Activated gamma-delta T cell (primary cell): ENCODE measurements at regions not wholly inside any gene's neighbourhood (a gene's known extent, or its start where the extent isn't known, plus 50 kb on each side); places are given as distances from the start of the nearest gene placed in this dataset.

Experiments
- DNase-seq: peaks from one replicate; lab custom pipeline; 2025; lab: John Stamatoyannopoulos, UW

DNA sequence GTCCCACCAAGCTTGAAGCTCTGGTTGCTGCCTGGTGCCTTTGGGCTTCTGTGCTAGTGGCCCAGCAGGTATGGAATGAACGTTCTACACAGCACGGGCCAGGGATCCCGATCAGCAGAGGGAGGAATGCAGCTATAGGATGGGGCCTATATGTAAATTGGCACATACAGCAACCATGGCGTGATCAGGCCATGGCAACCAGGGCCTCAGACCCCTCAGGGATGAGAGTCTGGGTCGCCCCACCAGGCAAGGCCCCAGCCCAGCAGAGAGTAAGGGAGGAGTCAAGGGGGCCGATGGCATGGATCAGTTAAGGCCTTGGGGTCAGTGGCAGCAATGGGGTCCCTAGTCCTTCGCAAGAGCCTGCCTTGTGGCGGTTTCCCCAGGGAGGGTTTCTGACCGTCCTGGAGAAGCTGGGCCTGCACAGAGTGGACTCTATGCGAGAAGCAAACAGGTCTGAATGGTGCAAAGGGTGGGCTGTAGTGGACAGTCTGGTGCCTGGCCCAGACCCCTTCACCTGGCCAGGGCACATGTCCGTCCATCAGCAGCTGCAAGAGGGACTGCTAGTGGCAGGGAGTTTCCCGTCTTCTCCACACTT is 98.2 kb upstream of the SLC22A11 start:
- no peak for DNase-seq

GRCh38 chr11:64458997-64459396 is 96.7 kb upstream of the SLC22A11 start:
- no peak for DNase-seq

DNA sequence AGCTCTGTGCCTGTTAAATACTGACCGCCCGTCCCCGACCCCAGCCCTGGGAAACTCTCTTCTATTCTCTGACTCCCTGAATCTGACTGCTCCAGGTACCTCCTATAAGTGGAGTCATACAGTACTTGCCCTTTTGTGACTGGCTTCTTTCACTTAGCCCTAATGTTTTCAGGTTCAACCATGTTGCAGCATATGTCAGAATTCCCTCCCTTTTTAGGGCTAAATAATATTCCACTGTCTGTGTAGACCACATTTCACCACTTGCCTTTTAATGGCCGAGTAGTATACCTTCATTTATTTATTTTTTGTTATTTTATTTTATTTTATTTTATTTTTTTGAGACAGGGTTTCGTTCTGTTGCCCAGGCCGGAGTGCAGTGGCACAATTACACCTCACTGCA is 96.1 kb upstream of the SLC22A11 start:
- DNase-seq, result no peak

GRCh38 chr11:64461081-64461480 is 94.7 kb upstream of the SLC22A11 start:
- DNase-seq, result no peak

DNA sequence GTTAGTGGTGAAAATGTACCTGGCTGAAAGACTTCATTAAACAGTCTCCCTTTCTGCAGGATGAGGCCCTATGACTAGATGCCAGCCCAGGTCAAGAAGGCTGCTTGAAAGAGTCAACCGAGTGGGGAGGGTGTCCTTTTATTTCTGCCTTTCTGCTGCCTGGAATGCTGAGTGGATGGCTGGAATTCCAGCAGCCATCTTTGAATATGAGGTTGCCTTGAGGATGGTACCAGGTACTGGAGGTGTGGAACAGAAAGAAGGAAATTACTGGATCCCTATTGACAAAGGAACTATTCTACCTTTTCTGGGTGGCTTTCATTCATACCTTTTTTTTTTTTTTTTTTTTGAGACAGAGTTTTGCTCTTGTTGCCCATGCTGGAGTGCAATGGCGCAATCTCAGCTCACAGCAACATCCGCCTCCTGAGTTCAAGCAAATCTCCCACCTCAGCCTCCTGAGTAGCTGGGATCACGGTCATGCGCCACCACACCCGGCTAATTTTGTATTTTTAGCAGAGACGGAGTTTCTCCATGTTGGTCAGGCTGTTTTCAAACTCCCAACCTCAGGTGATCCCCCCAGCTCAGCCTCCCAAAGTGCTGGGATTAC is 89.5 kb upstream of the SLC22A11 start:
- DNase-seq, result no peak

DNA sequence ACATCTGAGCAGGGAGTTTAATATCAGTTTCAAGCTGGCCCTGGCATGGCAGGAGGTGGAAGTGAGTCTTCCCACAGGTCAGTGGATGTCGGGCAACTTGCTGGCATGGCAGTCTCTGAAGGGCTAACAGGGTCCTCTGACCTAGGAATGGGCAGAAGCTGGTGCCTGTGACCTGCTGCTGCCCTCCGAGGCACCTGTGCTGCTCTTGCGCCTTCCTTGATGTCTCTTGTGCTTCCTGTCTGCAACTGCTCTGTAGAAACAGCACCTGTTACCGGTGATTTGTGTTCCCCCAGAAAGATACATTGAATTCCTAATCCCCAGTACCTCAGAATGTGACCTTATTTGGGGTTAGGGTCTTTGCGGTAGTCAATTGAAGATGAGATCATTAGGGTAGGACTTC is 86.5 kb upstream of the SLC22A11 start:
- no peak for DNase-seq

GRCh38 chr11:64472593-64473455 is 82.9 kb upstream of the SLC22A11 start:
- DNase-seq, result no peak

GRCh38 chr11:64474680-64475079 is 81.1 kb upstream of the SLC22A11 start:
- DNase-seq, result no peak

DNA sequence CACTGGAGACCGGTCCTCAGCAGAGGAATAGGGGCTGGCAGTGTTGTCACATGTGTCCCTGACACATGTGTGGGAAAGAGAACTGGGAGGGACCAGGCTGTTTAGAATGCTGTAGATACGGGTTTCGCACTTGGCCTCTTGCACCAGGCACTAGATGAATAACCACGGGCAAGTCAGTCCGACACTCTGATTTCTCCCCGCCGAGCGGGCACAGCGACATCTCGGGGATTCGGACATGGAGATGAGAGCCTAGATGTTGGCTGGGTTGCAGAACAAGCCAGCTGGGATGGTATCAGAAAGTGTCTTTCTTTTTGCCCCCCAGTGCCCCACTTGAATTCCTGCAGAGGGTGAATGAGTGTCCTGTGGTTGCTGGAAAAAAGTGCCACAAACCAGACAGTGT is 80.6 kb upstream of the SLC22A11 start:
- no peak for DNase-seq

GRCh38 chr11:64476881-64477280 is 78.9 kb upstream of the SLC22A11 start:
- DNase-seq, result no peak

- no peak for DNase-seq
These were observed 78.1 kb upstream of the SLC22A11 start for GRCh38 chr11:64477675-64478074.

DNA sequence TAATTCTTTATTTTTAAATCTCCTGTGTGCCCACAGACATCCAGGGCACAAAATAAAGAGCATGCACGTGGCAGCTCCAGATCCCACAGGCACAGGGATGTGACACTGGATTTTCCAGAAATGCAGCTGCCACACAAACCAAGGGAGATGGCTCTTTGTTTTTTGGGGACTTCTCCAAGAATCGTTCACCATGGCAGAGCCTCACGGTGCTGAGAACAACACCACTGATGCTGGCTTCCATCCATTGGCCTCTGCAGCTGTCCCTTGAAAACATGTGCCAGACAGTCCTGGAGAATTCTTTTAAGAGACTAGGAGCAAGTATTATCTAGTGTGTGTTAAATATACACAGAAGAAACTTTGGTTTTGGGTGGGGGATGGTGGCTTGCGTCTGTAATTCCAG is 73.2 kb upstream of the SLC22A11 start:
- no peak for DNase-seq

- DNase-seq, result no peak
These were observed 71.3 kb upstream of the SLC22A11 start for GRCh38 chr11:64484191-64485022.

- DNase-seq, result no peak
These were observed 70.7 kb upstream of the SLC22A11 start for GRCh38 chr11:64485074-64485473.

- no peak for DNase-seq
These were observed 65.8 kb upstream of the SLC22A11 start for GRCh38 chr11:64489831-64490441.

DNA sequence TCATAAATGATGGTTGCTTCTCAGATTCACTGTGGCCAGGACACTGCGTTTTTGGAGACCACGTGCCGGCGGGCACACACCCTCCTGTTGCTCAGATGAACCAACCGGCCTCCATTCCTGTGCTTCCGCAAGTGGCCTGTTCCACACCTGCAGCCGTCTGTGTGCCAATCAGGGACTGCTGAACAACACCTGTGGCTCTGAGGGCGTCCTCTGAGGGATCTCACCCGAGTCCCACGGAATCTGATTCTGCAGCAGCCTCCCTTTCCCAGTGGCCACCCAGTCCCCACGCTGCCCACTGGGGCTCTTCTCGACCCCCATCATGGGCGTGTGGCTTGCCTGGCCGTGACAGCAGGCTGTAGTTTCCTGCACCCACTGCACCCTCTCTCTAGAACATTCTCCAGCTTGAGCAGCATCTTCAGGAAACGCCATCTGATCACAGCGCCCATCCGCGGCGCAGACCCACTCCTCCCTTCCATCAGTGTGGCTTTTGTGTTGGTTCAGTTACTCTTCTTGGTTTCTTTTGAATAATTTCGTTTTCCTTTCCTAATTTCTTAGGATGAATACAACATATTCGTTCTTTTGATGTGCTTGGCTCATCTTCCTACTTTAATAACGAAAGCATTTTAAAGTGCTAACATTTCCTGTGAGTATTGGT is 65.1 kb upstream of the SLC22A11 start:
- DNase-seq, result no peak

GRCh38 chr11:64492561-64492960 is 63.2 kb upstream of the SLC22A11 start:
- DNase-seq, result no peak

DNA sequence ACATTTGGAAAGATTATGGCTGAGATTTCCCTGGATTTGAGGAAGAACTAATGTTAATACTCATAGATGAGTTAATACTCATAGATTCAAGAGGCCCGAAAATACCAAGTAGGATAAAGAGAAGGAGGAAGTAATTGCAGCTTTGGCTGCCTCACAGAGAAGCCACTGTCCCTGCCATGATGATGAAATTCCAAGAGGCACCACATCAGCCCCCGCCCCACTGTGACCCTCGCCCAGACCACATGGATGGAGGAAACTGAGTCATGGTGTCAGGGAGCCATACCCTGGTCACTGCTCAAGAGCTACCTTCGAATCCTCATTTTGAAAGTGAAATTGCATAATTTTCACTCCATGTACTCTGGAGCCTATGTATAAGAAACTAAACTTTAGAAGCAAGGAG is 57.6 kb upstream of the SLC22A11 start:
- DNase-seq, result no peak

GRCh38 chr11:64499261-64500004 is 56.3 kb upstream of the SLC22A11 start:
- DNase-seq, result no peak

GRCh38 chr11:64500176-64501013 is 55.3 kb upstream of the SLC22A11 start:
- no peak for DNase-seq
